Prostate gland (tissue), 2 donors: ENCODE measurements at regions not wholly inside any gene's neighbourhood (a gene's known extent, or its start where the extent isn't known, plus 50 kb on each side); places are given as distances from the start of the nearest gene placed in this dataset.

ENCODE experiments used
- CTCF ChIP-seq, 4 experiments: fragments of 200-600 bp in 2 of 4; fragments of 450-650 bp in 2 of 4; sonication (generic) in 2 of 4; IDR thresholded peaks; 1 replicate in 3 of 4; 2 replicates in 1 of 4; pipeline ENCODE4 v1.5.1; 2016 to 2019; ENCODE audit warnings: antibody characterized with exemption in 4 of 4, mild to moderate bottlenecking in 2 of 4, moderate library complexity in 2 of 4
- POLR2AphosphoS5 ChIP-seq: sonication (generic); formaldehyde crosslinking; IDR thresholded peaks from one replicate; pipeline ENCODE4 v1.6.1; 2017; ENCODE audit warnings: antibody characterized with exemption

GRCh38 chr13:104701591-104701990 is 1635.4 kb upstream of the SLC10A2 start:
- TF ChIP-seq CTCF (IDR thresholded peaks at IDR 0.05) (no peak), POLR2AphosphoS5 (no peak)
